Astrocyte (in vitro differentiated cells and primary cell): ENCODE measurements at regions not wholly inside any gene's neighbourhood (a gene's known extent, or its start where the extent isn't known, plus 50 kb on each side); places are given as distances from the start of the nearest gene placed in this dataset.

Experiments
- DNase-seq: peaks from one replicate; pipeline ENCODE4 v3.0.0-alpha.2; 2010; ENCODE audit warnings: low read depth
- FAIRE-seq: peaks from 2 replicates; lab custom pipeline; 2011; peaks lifted over from hg19 to GRCh38; lab: Jason Lieb, UNC
- H2AFZ ChIP-seq: 2 replicates; pipeline ENCODE4 v1.6.0; 2012; ENCODE audit warnings: low read depth, low read length, inconsistent platforms
- H3K27ac ChIP-seq: 2 replicates; pipeline ENCODE4 v1.5.1; 2011; ENCODE audit warnings: low read depth, low read length, inconsistent platforms
- H3K27me3 ChIP-seq: 2 replicates; pipeline ENCODE4 v1.6.0; 2011; ENCODE audit warnings: low read length, inconsistent platforms; ENCODE audit not compliant: insufficient read depth
- H3K36me3 ChIP-seq: 2 replicates; pipeline ENCODE4 v1.5.1; 2011; ENCODE audit warnings: low read length, inconsistent platforms; ENCODE audit not compliant: insufficient read depth
- H3K4me1 ChIP-seq: 2 replicates; pipeline ENCODE4 v1.5.1; 2011; ENCODE audit warnings: low read length, inconsistent platforms; ENCODE audit not compliant: insufficient read depth
- H3K4me2 ChIP-seq: 2 replicates; pipeline ENCODE4 v1.6.0; 2012; ENCODE audit warnings: low read length, inconsistent platforms
- H3K4me3 ChIP-seq: 2 replicates; pipeline ENCODE4 v1.5.1; 2011; ENCODE audit warnings: low read depth, mild to moderate bottlenecking, low read length, inconsistent platforms; ENCODE audit not compliant: insufficient read depth
- H3K79me2 ChIP-seq: 2 replicates; pipeline ENCODE4 v1.6.0; 2012; ENCODE audit warnings: mild to moderate bottlenecking, low read length, inconsistent platforms; ENCODE audit not compliant: insufficient read depth
- H3K9ac ChIP-seq: 2 replicates; pipeline ENCODE4 v1.6.0; 2012; ENCODE audit warnings: mild to moderate bottlenecking, low read length, inconsistent platforms
- H3K9me3 ChIP-seq: 2 replicates; pipeline ENCODE4 v1.5.1; 2012; ENCODE audit warnings: low read depth, mild to moderate bottlenecking, low read length, inconsistent platforms; ENCODE audit not compliant: insufficient read depth
- H4K20me1 ChIP-seq: 2 replicates; pipeline ENCODE4 v1.6.0; 2012; ENCODE audit warnings: low read length, inconsistent platforms; ENCODE audit not compliant: insufficient read depth
- H3K27ac Mint-ChIP-seq: one replicate; pipeline ENCODE4 v1.8.0; 2021; ENCODE audit warnings: mild to moderate bottlenecking, mixed read lengths; ENCODE audit not compliant: unreplicated experiment
- H3K27me3 Mint-ChIP-seq: one replicate; pipeline ENCODE4 v1.8.0; 2021; ENCODE audit warnings: low read depth, mixed read lengths; ENCODE audit not compliant: unreplicated experiment
- H3K36me3 Mint-ChIP-seq: one replicate; pipeline ENCODE4 v1.8.0; 2021; ENCODE audit warnings: low read depth, mixed read lengths; ENCODE audit not compliant: unreplicated experiment
- H3K4me1 Mint-ChIP-seq: one replicate; pipeline ENCODE4 v1.8.0; 2021; ENCODE audit warnings: low read depth, mixed read lengths; ENCODE audit not compliant: unreplicated experiment
- H3K4me3 Mint-ChIP-seq: one replicate; pipeline ENCODE4 v1.8.0; 2021; ENCODE audit warnings: mild to moderate bottlenecking, moderate library complexity, mixed read lengths; ENCODE audit not compliant: unreplicated experiment
- H3K9me3 Mint-ChIP-seq: one replicate; pipeline ENCODE4 v1.8.0; 2021; ENCODE audit warnings: mild to moderate bottlenecking, mixed read lengths; ENCODE audit not compliant: unreplicated experiment
- CTCF ChIP-seq: IDR thresholded peaks from 2 replicates; pipeline ENCODE4 v1.5.1; 2011; ENCODE audit warnings: low read depth, mild to moderate bottlenecking, inconsistent platforms, low read length, moderate library complexity; ENCODE audit not compliant: insufficient read depth
- EZH2 ChIP-seq: IDR thresholded peaks from 2 replicates; pipeline ENCODE4 v1.6.1; 2012; ENCODE audit warnings: mild to moderate bottlenecking, low read length, inconsistent platforms; ENCODE audit not compliant: insufficient read depth

GRCh38 chr2:236776695-236777251, 207.1 kb downstream of the ACKR3 start:
- DNase-seq: peak; percentile 94
- Histone ChIP-seq H3K4me1 (peaks cover 22% of the 10 kb centered on the region), H3K36me3 (no peaks in the 10 kb centered on the region), H3K4me3 (no peak overlapping the region), H3K4me2 (peak overlapping the region; percentile 52), H3K27me3 (no peaks in the 10 kb centered on the region), H3K27ac (peak overlapping the region; percentile 92), H2AFZ (no peak overlapping the region), H3K9ac (peak overlapping the region; percentile 71), H4K20me1 (no peaks in the 10 kb centered on the region), H3K9me3 (no peaks in the 10 kb centered on the region), H3K79me2 (no peaks in the 10 kb centered on the region)
- Mint-ChIP-seq H3K4me1 (peaks cover 43% of the 10 kb centered on the region), H3K4me3 (no peak overlapping the region), H3K36me3 (peaks cover 5% of the 10 kb centered on the region), H3K27me3 (no peaks in the 10 kb centered on the region), H3K9me3 (peaks cover 5% of the 10 kb centered on the region), H3K27ac (peak overlapping the region; percentile 90)
- FAIRE-seq: no peak
- TF ChIP-seq CTCF: no peak
- TF ChIP-seq EZH2: no peak

GRCh38 chr2:236777408-236777807, 207.8 kb downstream of the ACKR3 start:
- Mint-ChIP-seq H3K36me3 (peaks cover 5% of the 10 kb centered on the region), H3K27me3 (no peaks in the 10 kb centered on the region), H3K4me1 (peaks cover 49% of the 10 kb centered on the region), H3K27ac (peak overlapping the region; percentile 90), H3K9me3 (peaks cover 5% of the 10 kb centered on the region), H3K4me3 (no peak overlapping the region)
- peak overlapping the region; percentile 92 for H3K27ac ChIP-seq
- H3K4me2 ChIP-seq: peak overlapping the region; percentile 52
- TF ChIP-seq EZH2: no peak
- no peak for TF ChIP-seq CTCF
- FAIRE-seq (no peak), DNase-seq (no peak)
- no peaks in the 10 kb centered on the region for H3K79me2 ChIP-seq
- H3K9me3 ChIP-seq: no peaks in the 10 kb centered on the region
- peaks cover 2% of the 10 kb centered on the region for H3K27me3 ChIP-seq
- H3K9ac ChIP-seq: peak overlapping the region; percentile 71
- H2AFZ ChIP-seq: peak overlapping the region; percentile 19
- no peak overlapping the region for H3K4me3 ChIP-seq
- H3K36me3 ChIP-seq: no peaks in the 10 kb centered on the region
- H4K20me1 ChIP-seq: no peaks in the 10 kb centered on the region
- peaks cover 22% of the 10 kb centered on the region for H3K4me1 ChIP-seq

GRCh38 chr2:236781933-236782816, 212.6 kb downstream of the ACKR3 start:
- peaks cover 35% of the 10 kb centered on the region for H3K4me1 Mint-ChIP-seq
- no peak overlapping the region for H3K9ac ChIP-seq

More at GRCh38 chr2:236781933-236782816, 212.6 kb downstream of the ACKR3 start:
- H3K4me2 ChIP-seq: no peak overlapping the region
- no peak overlapping the region for H2AFZ ChIP-seq
- H4K20me1 ChIP-seq: no peaks in the 10 kb centered on the region
- Mint-ChIP-seq H3K4me3 (peak overlapping the region; percentile 30), H3K9me3 (peaks cover 17% of the 10 kb centered on the region), H3K36me3 (peaks cover 8% of the 10 kb centered on the region), H3K27ac (peak overlapping the region; percentile 88), H3K27me3 (peaks cover 2% of the 10 kb centered on the region)
- TF ChIP-seq CTCF (no peak), EZH2 (no peak)
- H3K36me3 ChIP-seq: no peaks in the 10 kb centered on the region
- no peak overlapping the region for H3K4me3 ChIP-seq
- H3K79me2 ChIP-seq: no peaks in the 10 kb centered on the region
- DNase-seq (no peak), FAIRE-seq (no peak)
- no peaks in the 10 kb centered on the region for H3K9me3 ChIP-seq
- peaks cover 9% of the 10 kb centered on the region for H3K4me1 ChIP-seq
- peaks cover 2% of the 10 kb centered on the region for H3K27me3 ChIP-seq
- no peak overlapping the region for H3K27ac ChIP-seq
